ENCODE measurements at regions not wholly inside any gene's neighbourhood (a gene's known extent, or its start where the extent isn't known, plus 50 kb on each side); places are given as distances from the start of the nearest gene placed in this dataset.

DNA sequence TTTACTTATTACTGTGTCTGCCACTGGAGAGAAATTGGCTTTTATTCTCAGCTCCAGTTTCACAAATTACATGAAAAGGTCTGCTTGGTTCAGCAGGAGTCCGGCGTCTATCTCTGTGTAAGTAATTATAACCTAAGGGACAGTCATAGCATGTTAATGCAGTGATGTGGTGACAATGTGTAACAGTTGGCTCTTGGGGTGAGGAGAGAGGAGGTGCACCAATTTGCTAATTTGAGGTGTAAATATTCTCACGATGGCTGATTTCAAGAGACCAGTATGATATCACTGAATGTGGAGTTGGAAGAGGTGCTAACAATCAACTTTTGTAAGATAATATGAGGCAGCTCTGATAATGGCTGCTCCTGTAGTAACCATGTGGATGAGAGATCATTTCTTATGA is 86.1 kb downstream of the CTH start (continued):
- TF ChIP-seq RNF2 (IDR thresholded peaks at IDR 0.05; ENCODE audit: borderline replicate concordance, low read depth, low read length, missing control alignments, poor library complexity, severe bottlenecking): no peak
- no peak for TF ChIP-seq ASH2L (IDR thresholded peaks at IDR 0.05; ENCODE audit: low read length)
- no peak for TF ChIP-seq EGR1 (IDR thresholded peaks at IDR 0.05; ENCODE audit: borderline replicate concordance, low read depth, low read length)
- TF ChIP-seq TAF7 (optimal IDR thresholded peaks at IDR 0.05; ENCODE audit: borderline replicate concordance, low read depth, low read length): no peak
- TF ChIP-seq KDM4A (IDR thresholded peaks at IDR 0.05; ENCODE audit: low read depth, low read length, severe bottlenecking): no peak
- TF ChIP-seq JUND (IDR thresholded peaks at IDR 0.05; ENCODE audit: low read length): no peak
